Mesothelial cell of epicardium (in vitro differentiated cells): ENCODE measurements at regions not wholly inside any gene's neighbourhood (a gene's known extent, or its start where the extent isn't known, plus 50 kb on each side); places are given as distances from the start of the nearest gene placed in this dataset.

Experiments used
- DNase-seq, 2 experiments: peaks; one replicate each; pipeline ENCODE4 v3.0.0; 2021; ENCODE audit warnings: low spot score in 2 of 2; ENCODE audit not compliant: unreplicated experiment in 2 of 2
- H3K27ac Mint-ChIP-seq: 2 replicates; pipeline ENCODE4 v1.8.0; 2021; ENCODE audit warnings: mixed read lengths
- H3K27me3 Mint-ChIP-seq: 2 replicates; pipeline ENCODE4 v1.8.0; 2021; ENCODE audit warnings: low read depth, mixed read lengths
- H3K36me3 Mint-ChIP-seq: 2 replicates; pipeline ENCODE4 v1.8.0; 2021; ENCODE audit warnings: mixed read lengths
- H3K4me1 Mint-ChIP-seq: 2 replicates; pipeline ENCODE4 v1.8.0; 2021; ENCODE audit warnings: mixed read lengths
- H3K4me3 Mint-ChIP-seq: 2 replicates; pipeline ENCODE4 v1.8.0; 2021; ENCODE audit warnings: mild to moderate bottlenecking, moderate library complexity, mixed read lengths
- H3K9me3 Mint-ChIP-seq: 2 replicates; pipeline ENCODE4 v1.8.0; 2021; ENCODE audit warnings: mixed read lengths
- CTCF ChIP-seq: fragments of 200-600 bp; sonication (generic); IDR thresholded peaks from one replicate; pipeline ENCODE4 v1.5.0; 2021; ENCODE audit warnings: antibody characterized with exemption; ENCODE audit not compliant: unreplicated experiment

- no peak overlapping the region for H3K4me3 Mint-ChIP-seq
- no peak overlapping the region for H3K27ac Mint-ChIP-seq
- H3K36me3 Mint-ChIP-seq = peaks cover 4% of the 10 kb centered on the region
- no peak for DNase-seq
- peaks cover 13% of the 10 kb centered on the region for H3K9me3 Mint-ChIP-seq
- peaks cover 26% of the 10 kb centered on the region for H3K4me1 Mint-ChIP-seq
- no peaks in the 10 kb centered on the region for H3K27me3 Mint-ChIP-seq
- TF ChIP-seq CTCF = no peak
These were observed 541.3 kb upstream of the KCNMB2 start for GRCh38 chr3:177994976-177995375.

GRCh38 chr3:177995381-177996085, 540.7 kb upstream of the KCNMB2 start:
- no peak for TF ChIP-seq CTCF
- Mint-ChIP-seq H3K4me1 (peaks cover 22% of the 10 kb centered on the region), H3K4me3 (no peak overlapping the region), H3K9me3 (peaks cover 13% of the 10 kb centered on the region), H3K27ac (no peak overlapping the region), H3K36me3 (peaks cover 4% of the 10 kb centered on the region), H3K27me3 (no peaks in the 10 kb centered on the region)
- DNase-seq = no peak

- TF ChIP-seq CTCF = no peak
- Mint-ChIP-seq H3K4me3 (no peak overlapping the region), H3K9me3 (peaks cover 18% of the 10 kb centered on the region), H3K36me3 (peaks cover 4% of the 10 kb centered on the region), H3K27ac (no peak overlapping the region), H3K27me3 (no peaks in the 10 kb centered on the region), H3K4me1 (no peaks in the 10 kb centered on the region)
- no peak for DNase-seq
These were observed 534.5 kb upstream of the KCNMB2 start for GRCh38 chr3:178001670-178002101.

GRCh38 chr3:178002113-178002512, 534.1 kb upstream of the KCNMB2 start:
- Mint-ChIP-seq H3K4me1 (no peaks in the 10 kb centered on the region), H3K36me3 (peaks cover 4% of the 10 kb centered on the region), H3K9me3 (peaks cover 18% of the 10 kb centered on the region), H3K27me3 (no peaks in the 10 kb centered on the region), H3K27ac (no peak overlapping the region), H3K4me3 (no peak overlapping the region)
- DNase-seq = no peak
- no peak for TF ChIP-seq CTCF

- no peaks in the 10 kb centered on the region for H3K4me1 Mint-ChIP-seq
- H3K27me3 Mint-ChIP-seq = no peaks in the 10 kb centered on the region
- peaks cover 13% of the 10 kb centered on the region for H3K9me3 Mint-ChIP-seq
- peaks cover 4% of the 10 kb centered on the region for H3K36me3 Mint-ChIP-seq
- H3K27ac Mint-ChIP-seq = no peak overlapping the region
- H3K4me3 Mint-ChIP-seq = no peak overlapping the region
- DNase-seq = no peak
- TF ChIP-seq CTCF = no peak
These were observed 532.5 kb upstream of the KCNMB2 start for GRCh38 chr3:178003756-178004155.

- DNase-seq = no peak
- Mint-ChIP-seq H3K27me3 (no peaks in the 10 kb centered on the region), H3K9me3 (peaks cover 4% of the 10 kb centered on the region), H3K36me3 (no peaks in the 10 kb centered on the region), H3K27ac (no peak overlapping the region), H3K4me3 (no peak overlapping the region), H3K4me1 (no peaks in the 10 kb centered on the region)
- no peak for TF ChIP-seq CTCF
These were observed 530.3 kb upstream of the KCNMB2 start for GRCh38 chr3:178005961-178006360.
